ENCODE measurements at regions not wholly inside any gene's neighbourhood (a gene's known extent, or its start where the extent isn't known, plus 50 kb on each side); places are given as distances from the start of the nearest gene placed in this dataset.

DNA sequence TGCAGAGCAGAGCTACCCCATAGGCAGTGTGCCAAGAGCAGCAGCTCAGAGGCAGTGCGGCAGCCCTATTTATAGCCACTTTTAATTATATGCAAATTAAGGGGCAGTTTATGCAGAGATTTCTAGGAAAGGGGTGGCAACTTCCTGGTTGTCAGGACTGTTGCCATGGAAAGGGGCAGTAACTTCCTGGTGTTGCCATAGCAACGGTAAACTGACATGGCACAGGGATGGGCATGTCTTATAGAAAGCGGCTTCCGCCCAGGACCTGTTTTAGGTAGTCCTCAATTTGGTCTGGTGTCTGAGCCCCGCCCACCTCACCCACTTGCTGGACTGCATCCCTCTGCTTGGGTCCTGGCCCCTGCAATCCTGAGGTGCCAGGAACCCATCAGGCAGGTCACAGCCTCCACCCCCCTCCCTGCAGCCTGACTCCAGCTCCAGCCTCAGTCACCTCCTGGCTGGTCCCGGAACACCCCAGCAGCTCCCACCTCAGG lies 115.8 kb downstream of the TMEM130 start:
- DNase-seq (ENCODE audit: low spot score) = no peak
- TF ChIP-seq, protein P1, sequence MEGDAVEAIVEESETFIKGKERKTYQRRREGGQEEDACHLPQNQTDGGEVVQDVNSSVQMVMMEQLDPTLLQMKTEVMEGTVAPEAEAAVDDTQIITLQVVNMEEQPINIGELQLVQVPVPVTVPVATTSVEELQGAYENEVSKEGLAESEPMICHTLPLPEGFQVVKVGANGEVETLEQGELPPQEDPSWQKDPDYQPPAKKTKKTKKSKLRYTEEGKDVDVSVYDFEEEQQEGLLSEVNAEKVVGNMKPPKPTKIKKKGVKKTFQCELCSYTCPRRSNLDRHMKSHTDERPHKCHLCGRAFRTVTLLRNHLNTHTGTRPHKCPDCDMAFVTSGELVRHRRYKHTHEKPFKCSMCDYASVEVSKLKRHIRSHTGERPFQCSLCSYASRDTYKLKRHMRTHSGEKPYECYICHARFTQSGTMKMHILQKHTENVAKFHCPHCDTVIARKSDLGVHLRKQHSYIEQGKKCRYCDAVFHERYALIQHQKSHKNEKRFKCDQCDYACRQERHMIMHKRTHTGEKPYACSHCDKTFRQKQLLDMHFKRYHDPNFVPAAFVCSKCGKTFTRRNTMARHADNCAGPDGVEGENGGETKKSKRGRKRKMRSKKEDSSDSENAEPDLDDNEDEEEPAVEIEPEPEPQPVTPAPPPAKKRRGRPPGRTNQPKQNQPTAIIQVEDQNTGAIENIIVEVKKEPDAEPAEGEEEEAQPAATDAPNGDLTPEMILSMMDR (IDR thresholded peaks at IDR 0.05) = no peak
- Histone ChIP-seq H3K27ac (peak overlapping the region in 1 of 2 donors; percentile 19), H3K4me3 (no peak overlapping the region)

DNA sequence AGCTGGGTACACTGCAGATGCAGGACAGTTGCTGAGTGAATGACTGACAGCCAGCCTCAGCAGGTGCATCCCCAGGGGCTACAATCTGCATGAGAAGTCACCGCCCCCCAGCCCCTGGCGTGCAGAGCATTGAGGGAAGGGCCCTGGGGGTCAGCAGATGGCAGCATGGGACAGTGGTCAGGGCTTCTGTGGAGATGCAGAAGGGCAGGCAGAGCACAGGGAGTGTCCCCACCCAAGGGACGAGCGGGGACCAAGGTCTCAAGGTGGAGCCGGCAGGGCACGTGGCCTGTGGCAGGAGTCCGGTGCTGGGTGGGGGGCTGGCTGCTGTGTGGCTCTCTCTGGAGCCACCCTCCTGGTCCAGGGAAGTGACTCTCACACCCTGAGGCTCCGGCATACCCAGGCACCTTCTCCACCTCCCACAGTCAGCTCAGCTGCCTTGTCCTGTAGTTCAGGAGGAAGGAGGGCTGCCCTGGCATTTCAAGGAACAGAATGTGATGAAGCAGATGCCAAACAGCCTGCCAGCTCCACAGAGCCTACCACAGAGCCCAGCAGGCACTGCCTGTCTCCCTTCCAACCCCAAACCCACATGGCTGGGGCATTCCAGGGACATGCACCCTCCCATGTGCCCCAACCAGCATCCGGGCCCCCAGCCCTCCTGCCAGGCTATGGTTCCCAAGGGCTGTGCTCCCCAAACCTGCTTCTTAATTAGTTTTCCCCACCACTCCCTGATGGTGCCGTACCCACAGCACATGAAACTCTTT lies 114.5 kb downstream of the TMEM130 start:
- TF ChIP-seq, protein P1 (IDR thresholded peaks at IDR 0.05) = no peak

DNA sequence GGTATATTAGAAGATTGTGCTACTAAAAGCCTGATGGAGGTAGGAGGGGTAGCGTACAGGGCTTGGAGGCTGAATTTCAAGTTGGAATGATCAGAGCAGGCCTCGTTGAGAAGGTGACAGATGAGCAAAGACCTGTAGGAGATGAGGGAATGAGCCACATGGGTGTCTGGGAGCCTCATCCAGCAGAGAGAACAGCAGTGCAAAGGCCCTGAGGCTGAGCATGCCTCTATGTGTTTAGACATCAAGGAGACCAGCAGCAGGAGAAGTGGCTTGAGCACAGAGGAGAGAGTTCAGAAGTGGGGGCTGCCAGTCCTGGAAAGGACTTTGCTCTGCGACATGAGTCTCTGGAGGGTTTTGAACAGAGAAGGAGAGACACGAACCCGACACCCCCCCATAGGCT lies 111.7 kb downstream of the TMEM130 start:
- DNase-seq (ENCODE audit: low spot score) = no peak
- Histone ChIP-seq H3K4me3 (no peak overlapping the region), H3K27ac (peak overlapping the region in 1 of 2 donors; percentile 85)
- TF ChIP-seq, protein P1 (IDR thresholded peaks at IDR 0.05) = no peak

More for the DNA sequence above, 114.5 kb downstream of the TMEM130 start:
- Histone ChIP-seq H3K27ac (peak overlapping the region; percentile 75 to 84), H3K4me3 (no peak overlapping the region)
- DNase-seq (ENCODE audit: low spot score) = no peak

DNA sequence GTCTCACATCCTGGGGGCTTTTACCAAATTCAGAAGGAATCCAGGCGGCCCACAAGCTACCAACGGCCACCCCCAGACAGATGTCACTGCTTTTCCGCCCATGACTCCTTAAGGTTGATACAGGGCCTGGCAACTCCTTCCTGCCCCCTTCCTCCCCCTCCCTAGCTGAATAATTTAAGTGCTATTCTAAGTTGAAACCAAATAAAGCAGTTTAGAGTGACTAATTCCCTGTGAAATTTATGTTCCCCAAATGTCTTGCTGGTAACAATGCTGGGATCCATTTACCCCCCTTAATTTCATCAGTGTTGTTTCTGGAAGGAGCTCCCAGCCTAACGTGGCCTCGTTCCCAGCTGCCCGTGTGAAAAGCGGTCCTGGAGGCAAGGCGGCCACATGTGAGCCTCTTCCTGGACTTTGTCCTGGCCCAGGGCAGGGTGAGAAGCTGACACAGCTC lies 109.6 kb downstream of the TMEM130 start:
- H3K27ac ChIP-seq = peak overlapping the region; percentile 75 to 85
- TF ChIP-seq, protein P1 (IDR thresholded peaks at IDR 0.05) = no peak
- H3K4me3 ChIP-seq = peak overlapping the region; percentile 53
- peak; percentile 86 for DNase-seq (ENCODE audit: low spot score)

DNA sequence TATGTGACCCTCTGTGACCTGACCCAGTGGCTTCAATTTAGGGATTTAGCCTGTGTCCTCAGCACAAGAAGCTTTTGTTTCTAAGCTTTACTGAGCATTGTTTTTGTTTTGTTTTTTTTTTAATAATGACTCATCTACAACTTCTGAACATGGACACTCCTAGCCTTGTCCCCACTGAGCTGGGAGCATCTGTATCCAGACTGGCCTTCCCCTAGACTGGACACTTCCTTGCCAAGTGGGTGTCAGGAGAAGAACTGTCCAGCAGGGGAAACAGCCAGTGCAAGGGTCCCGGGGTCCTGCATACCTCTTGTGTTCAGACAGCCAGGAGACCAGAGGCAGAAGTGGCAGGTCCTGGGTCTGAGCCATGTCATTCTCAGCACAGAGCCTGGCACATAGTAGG lies 108.6 kb downstream of the TMEM130 start:
- TF ChIP-seq, protein P1 (IDR thresholded peaks at IDR 0.05) = no peak
- no peak for DNase-seq (ENCODE audit: low spot score)
- H3K4me3 ChIP-seq = no peak overlapping the region
- peak overlapping the region in 1 of 2 donors; percentile 75 for H3K27ac ChIP-seq

DNA sequence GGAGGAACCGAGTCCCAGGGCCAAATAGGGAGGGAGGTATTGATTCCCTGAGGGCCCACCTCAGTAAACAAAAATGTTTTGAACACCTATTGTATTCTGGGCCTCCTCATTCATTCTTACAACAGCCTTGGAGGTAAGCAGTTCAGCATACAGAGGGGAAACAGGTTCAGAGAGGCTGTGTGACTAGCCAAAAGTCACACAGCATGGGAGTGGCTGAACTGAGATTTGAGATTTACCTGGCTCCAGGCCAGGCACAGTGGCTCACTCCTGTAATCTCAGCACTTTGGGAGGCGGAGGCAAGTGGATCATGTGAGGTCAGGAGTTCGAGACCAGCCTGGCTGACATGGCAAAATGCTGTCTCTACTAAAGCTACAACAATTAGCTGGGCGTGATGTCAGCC lies 107.2 kb downstream of the TMEM130 start:
- Histone ChIP-seq H3K4me3 (no peak overlapping the region), H3K27ac (no peak overlapping the region)
- no peak for DNase-seq (ENCODE audit: low spot score)
- TF ChIP-seq, protein P1 (IDR thresholded peaks at IDR 0.05) = no peak

DNA sequence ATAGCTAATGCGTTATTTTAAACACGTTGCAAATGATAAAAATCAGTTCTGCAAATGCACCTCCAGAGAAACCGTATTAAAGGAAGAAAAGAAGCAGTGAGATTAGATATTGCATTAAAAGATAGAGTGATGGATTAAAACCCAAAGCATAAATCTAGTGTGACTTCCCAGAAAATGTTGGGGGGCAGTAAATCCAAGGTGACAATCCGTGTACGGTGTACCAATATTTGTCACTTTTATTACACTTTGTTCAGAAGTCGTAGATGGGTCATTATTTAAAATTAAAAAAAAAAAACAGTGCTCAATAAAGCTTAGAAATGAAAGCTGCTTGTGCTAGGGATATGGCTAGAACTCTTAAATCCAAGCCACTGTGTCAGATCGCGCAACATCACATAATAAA lies 106.4 kb downstream of the TMEM130 start:
- TF ChIP-seq, protein P1 (IDR thresholded peaks at IDR 0.05) = no peak
- DNase-seq (ENCODE audit: low spot score) = no peak
- Histone ChIP-seq H3K27ac (no peak overlapping the region), H3K4me3 (no peak overlapping the region)
